ENCODE measurements at regions not wholly inside any gene's neighbourhood (a gene's known extent, or its start where the extent isn't known, plus 50 kb on each side); places are given as distances from the start of the nearest gene placed in this dataset.

GRCh38 chr2:146130290-146130689 lies 1610.4 kb upstream of the ZEB2 start:
- no peak for TF ChIP-seq POLR2A (IDR thresholded peaks at IDR 0.05; ENCODE audit: borderline replicate concordance, extremely low read depth, insufficient read depth, insufficient read length)
- no peak for TF ChIP-seq EZH2 (IDR thresholded peaks at IDR 0.05)
